HG03378 (cell line): ENCODE measurements at regions not wholly inside any gene's neighbourhood (a gene's known extent, or its start where the extent isn't known, plus 50 kb on each side); places are given as distances from the start of the nearest gene placed in this dataset.
"Not testable (repeated sequence)": the region's sequence is repeated elsewhere in the genome, so short reads cannot be mapped to it uniquely, and the experiment has no call there.

Source experiments
- ATAC-seq: cut with Tn5 transposase; IDR thresholded peaks from one replicate; pipeline ENCODE4 v1.9.1; 2021; ENCODE audit warnings: mild to moderate bottlenecking, moderate library complexity; ENCODE audit not compliant: unreplicated experiment

GRCh38 chr7:101707587-101707986 is 78.5 kb upstream of the MYL10 start:
- ATAC-seq: no peak

- no peak for ATAC-seq
These were observed 79.1 kb upstream of the MYL10 start for GRCh38 chr7:101708223-101708622.

- no peak for ATAC-seq
These were observed 83.6 kb upstream of the MYL10 start for GRCh38 chr7:101712652-101713051.

- no peak for ATAC-seq
These were observed 85.0 kb upstream of the MYL10 start for GRCh38 chr7:101714097-101714496.

GRCh38 chr7:101717628-101718357 is 88.7 kb upstream of the MYL10 start:
- ATAC-seq: no peak

- ATAC-seq: no peak
These were observed 89.4 kb upstream of the MYL10 start for GRCh38 chr7:101718363-101719122.

- ATAC-seq: no peak
These were observed 90.0 kb upstream of the MYL10 start for GRCh38 chr7:101719123-101719470.

GRCh38 chr7:101720324-101720723 is 91.2 kb upstream of the MYL10 start:
- no peak for ATAC-seq

- ATAC-seq: no peak
These were observed 93.2 kb upstream of the MYL10 start for GRCh38 chr7:101722247-101722646.

- no peak for ATAC-seq
These were observed 93.6 kb upstream of the CUX1 start for GRCh38 chr7:101723835-101724234.

GRCh38 chr7:101724957-101725356 is 92.5 kb upstream of the CUX1 start:
- no peak for ATAC-seq

GRCh38 chr7:101725921-101726320 is 91.5 kb upstream of the CUX1 start:
- no peak for ATAC-seq

- ATAC-seq: no peak
These were observed 90.2 kb upstream of the CUX1 start for GRCh38 chr7:101727184-101727583.

- no peak for ATAC-seq
These were observed 89.3 kb upstream of the CUX1 start for GRCh38 chr7:101728128-101728527.

- not testable (repeated sequence) for ATAC-seq
These were observed 88.6 kb upstream of the CUX1 start for GRCh38 chr7:101728873-101729240.

GRCh38 chr7:101729241-101729883 is 88.1 kb upstream of the CUX1 start:
- no peak for ATAC-seq

GRCh38 chr7:101731502-101732084 is 85.8 kb upstream of the CUX1 start:
- ATAC-seq: no peak

- ATAC-seq: no peak
These were observed 83.5 kb upstream of the CUX1 start for GRCh38 chr7:101733713-101734475.

- no peak for ATAC-seq
These were observed 81.3 kb upstream of the CUX1 start for GRCh38 chr7:101736084-101736483.

- ATAC-seq: no peak
These were observed 77.5 kb upstream of the CUX1 start for GRCh38 chr7:101739775-101740398.
